Globus pallidus (tissue), 1 donor: ENCODE measurements at regions not wholly inside any gene's neighbourhood (a gene's known extent, or its start where the extent isn't known, plus 50 kb on each side); places are given as distances from the start of the nearest gene placed in this dataset.
"Not testable (repeated sequence)": the region's sequence is repeated elsewhere in the genome, so short reads cannot be mapped to it uniquely, and the experiment has no call there.

ENCODE experiments used
- DNase-seq: peaks from one replicate; pipeline ENCODE4 v3.0.0-alpha.2; 2015; ENCODE audit warnings: low spot score

GRCh38 chr5:72651109-72651508 is 143.9 kb upstream of the ZNF366 start:
- DNase-seq: no peak

GRCh38 chr5:72649449-72649848 is 142.2 kb upstream of the ZNF366 start:
- DNase-seq: no peak

GRCh38 chr5:72648480-72648879 is 141.3 kb upstream of the ZNF366 start:
- no peak for DNase-seq

GRCh38 chr5:72647806-72648205 is 140.6 kb upstream of the ZNF366 start:
- DNase-seq: peak; percentile 7

GRCh38 chr5:72646246-72646866 is 139.1 kb upstream of the ZNF366 start:
- no peak for DNase-seq

- no peak for DNase-seq
Measured at GRCh38 chr5:72645064-72645846, 138.0 kb upstream of the ZNF366 start.

GRCh38 chr5:72644296-72644695 is 137.1 kb upstream of the ZNF366 start:
- no peak for DNase-seq

- no peak for DNase-seq
Measured at GRCh38 chr5:72641164-72641563, 134.0 kb upstream of the ZNF366 start.

GRCh38 chr5:72637058-72637457 is 129.8 kb upstream of the ZNF366 start:
- no peak for DNase-seq

- DNase-seq: not testable (repeated sequence)
Measured at GRCh38 chr5:72636565-72636964, 129.4 kb upstream of the ZNF366 start.

- no peak for DNase-seq
Measured at GRCh38 chr5:72634444-72634843, 127.2 kb upstream of the ZNF366 start.

- DNase-seq: no peak
Measured at GRCh38 chr5:72633649-72634048, 126.4 kb upstream of the ZNF366 start.

- no peak for DNase-seq
Measured at GRCh38 chr5:72633041-72633445, 125.8 kb upstream of the ZNF366 start.

GRCh38 chr5:72630721-72631120 is 123.5 kb upstream of the ZNF366 start:
- DNase-seq: no peak

GRCh38 chr5:72630081-72630480 is 122.9 kb upstream of the ZNF366 start:
- DNase-seq: no peak

GRCh38 chr5:72628771-72629371 is 121.7 kb upstream of the ZNF366 start:
- no peak for DNase-seq

GRCh38 chr5:72625332-72625731 is 118.1 kb upstream of the ZNF366 start:
- DNase-seq: no peak

GRCh38 chr5:72624641-72625236 is 117.5 kb upstream of the ZNF366 start:
- DNase-seq: no peak

- DNase-seq: no peak
Measured at GRCh38 chr5:72623936-72624335, 116.7 kb upstream of the ZNF366 start.

- DNase-seq: no peak
Measured at GRCh38 chr5:72623323-72623722, 116.1 kb upstream of the ZNF366 start.

GRCh38 chr5:72622170-72622760 is 115.1 kb upstream of the ZNF366 start:
- DNase-seq: no peak

- DNase-seq: no peak
Measured at GRCh38 chr5:72621576-72621975, 114.4 kb upstream of the ZNF366 start.

- no peak for DNase-seq
Measured at GRCh38 chr5:72619677-72620076, 112.5 kb upstream of the ZNF366 start.
